ENCODE measurements at regions not wholly inside any gene's neighbourhood (a gene's known extent, or its start where the extent isn't known, plus 50 kb on each side); places are given as distances from the start of the nearest gene placed in this dataset.
"Not testable (repeated sequence)": the region's sequence is repeated elsewhere in the genome, so short reads cannot be mapped to it uniquely, and the experiment has no call there.

- FAIRE-seq = no peak
- no peak for DNase-seq (ENCODE audit: insufficient read length)
- TF ChIP-seq POLR2AphosphoS5 (IDR thresholded peaks at IDR 0.05; ENCODE audit: low read depth, low read length) (no peak), TAF1 (IDR thresholded peaks at IDR 0.05; ENCODE audit: borderline replicate concordance, low read depth, low read length) (no peak), POLR2A (IDR thresholded peaks at IDR 0.05; ENCODE audit: low read depth, low read length) (no peak)
These were observed 388.2 kb upstream of the NDST4 start for GRCh38 chr4:115501656-115502055.

- FAIRE-seq; DNase-seq (ENCODE audit: insufficient read length): not testable (repeated sequence)
These were observed 380.4 kb upstream of the NDST4 start for GRCh38 chr4:115493770-115494169.

GRCh38 chr4:115491686-115492085 is 378.3 kb upstream of the NDST4 start:
- FAIRE-seq (no peak), DNase-seq (ENCODE audit: insufficient read length) (no peak)
- no peak for TF ChIP-seq TAF1 (IDR thresholded peaks at IDR 0.05; ENCODE audit: borderline replicate concordance, low read depth, low read length)
- no peak for TF ChIP-seq POLR2AphosphoS5 (IDR thresholded peaks at IDR 0.05; ENCODE audit: low read depth, low read length)
- TF ChIP-seq POLR2A (IDR thresholded peaks at IDR 0.05; ENCODE audit: low read depth, low read length) = no peak

GRCh38 chr4:115489279-115489678 is 375.9 kb upstream of the NDST4 start:
- DNase-seq (ENCODE audit: insufficient read length) (no peak), FAIRE-seq (no peak)
- TF ChIP-seq TAF1 (IDR thresholded peaks at IDR 0.05; ENCODE audit: borderline replicate concordance, low read depth, low read length) (no peak), POLR2AphosphoS5 (IDR thresholded peaks at IDR 0.05; ENCODE audit: low read depth, low read length) (no peak), POLR2A (IDR thresholded peaks at IDR 0.05; ENCODE audit: low read depth, low read length) (no peak)

- DNase-seq (ENCODE audit: insufficient read length) (no peak), FAIRE-seq (no peak)
- TF ChIP-seq POLR2AphosphoS5 (IDR thresholded peaks at IDR 0.05; ENCODE audit: low read depth, low read length) (no peak), TAF1 (IDR thresholded peaks at IDR 0.05; ENCODE audit: borderline replicate concordance, low read depth, low read length) (no peak), POLR2A (IDR thresholded peaks at IDR 0.05; ENCODE audit: low read depth, low read length) (no peak)
These were observed 372.0 kb upstream of the NDST4 start for GRCh38 chr4:115485402-115485801.

GRCh38 chr4:115484479-115484878 is 371.1 kb upstream of the NDST4 start:
- DNase-seq (ENCODE audit: insufficient read length) (no peak), FAIRE-seq (no peak)
- no peak for TF ChIP-seq POLR2AphosphoS5 (IDR thresholded peaks at IDR 0.05; ENCODE audit: low read depth, low read length)
- no peak for TF ChIP-seq POLR2A (IDR thresholded peaks at IDR 0.05; ENCODE audit: low read depth, low read length)

- DNase-seq (ENCODE audit: insufficient read length) = no peak
- FAIRE-seq = no peak
- TF ChIP-seq TAF1 (IDR thresholded peaks at IDR 0.05; ENCODE audit: borderline replicate concordance, low read depth, low read length) (no peak), POLR2AphosphoS5 (IDR thresholded peaks at IDR 0.05; ENCODE audit: low read depth, low read length) (no peak), POLR2A (IDR thresholded peaks at IDR 0.05; ENCODE audit: low read depth, low read length) (no peak)
These were observed 357.3 kb upstream of the NDST4 start for GRCh38 chr4:115470763-115471162.

- DNase-seq (ENCODE audit: insufficient read length); FAIRE-seq: not testable (repeated sequence)
These were observed 345.9 kb upstream of the NDST4 start for GRCh38 chr4:115459301-115459700.

- FAIRE-seq = no peak
These were observed 342.8 kb upstream of the NDST4 start for GRCh38 chr4:115456231-115456630.

GRCh38 chr4:115454228-115454627 is 340.8 kb upstream of the NDST4 start:
- DNase-seq (ENCODE audit: insufficient read length) (no peak), FAIRE-seq (no peak)
- TF ChIP-seq POLR2A (IDR thresholded peaks at IDR 0.05; ENCODE audit: low read depth, low read length) (no peak), TAF1 (IDR thresholded peaks at IDR 0.05; ENCODE audit: borderline replicate concordance, low read depth, low read length) (no peak), POLR2AphosphoS5 (IDR thresholded peaks at IDR 0.05; ENCODE audit: low read depth, low read length) (no peak)

More at GRCh38 chr4:115456231-115456630, 342.8 kb upstream of the NDST4 start:
- no peak for DNase-seq (ENCODE audit: insufficient read length)
- TF ChIP-seq POLR2AphosphoS5 (IDR thresholded peaks at IDR 0.05; ENCODE audit: low read depth, low read length) = no peak
- TF ChIP-seq POLR2A (IDR thresholded peaks at IDR 0.05; ENCODE audit: low read depth, low read length) = no peak
- no peak for TF ChIP-seq TAF1 (IDR thresholded peaks at IDR 0.05; ENCODE audit: borderline replicate concordance, low read depth, low read length)

GRCh38 chr4:115453416-115453815 is 340.0 kb upstream of the NDST4 start:
- FAIRE-seq = no peak
- no peak for TF ChIP-seq POLR2A (IDR thresholded peaks at IDR 0.05; ENCODE audit: low read depth, low read length)
- TF ChIP-seq TAF1 (IDR thresholded peaks at IDR 0.05; ENCODE audit: borderline replicate concordance, low read depth, low read length) = no peak
- TF ChIP-seq POLR2AphosphoS5 (IDR thresholded peaks at IDR 0.05; ENCODE audit: low read depth, low read length) = no peak

GRCh38 chr4:115452229-115452628 is 338.8 kb upstream of the NDST4 start:
- not testable (repeated sequence) for FAIRE-seq; DNase-seq (ENCODE audit: insufficient read length)

More at GRCh38 chr4:115453416-115453815, 340.0 kb upstream of the NDST4 start:
- DNase-seq (ENCODE audit: insufficient read length) = no peak

- DNase-seq (ENCODE audit: insufficient read length) = no peak
- no peak for FAIRE-seq
- TF ChIP-seq TAF1 (IDR thresholded peaks at IDR 0.05; ENCODE audit: borderline replicate concordance, low read depth, low read length) = no peak
- TF ChIP-seq POLR2A (IDR thresholded peaks at IDR 0.05; ENCODE audit: low read depth, low read length) = no peak
- no peak for TF ChIP-seq POLR2AphosphoS5 (IDR thresholded peaks at IDR 0.05; ENCODE audit: low read depth, low read length)
These were observed 324.3 kb upstream of the NDST4 start for GRCh38 chr4:115437739-115438138.
